HL-60 (cell line): ENCODE measurements at regions not wholly inside any gene's neighbourhood (a gene's known extent, or its start where the extent isn't known, plus 50 kb on each side); places are given as distances from the start of the nearest gene placed in this dataset.

Experiments
- DNase-seq, 2 experiments: peaks; one replicate each; pipeline ENCODE4 v3.0.0-alpha.2; 2010 to 2020; ENCODE audit warnings: low read depth in 1 of 2, low spot score in 1 of 2
- H3K27ac ChIP-seq: fragments of 250-450 bp; sonication (Bioruptor Pico); replicated peaks from 2 replicates; pipeline ENCODE4 v1.5.1; 2020; ENCODE audit warnings: mild to moderate bottlenecking, moderate library complexity
- H3K27me3 ChIP-seq: fragments of 250-450 bp; sonication (Bioruptor Pico); 2 replicates; pipeline ENCODE4 v1.5.1; 2021; ENCODE audit warnings: mild to moderate bottlenecking, moderate library complexity; ENCODE audit not compliant: insufficient read depth, poor library complexity, severe bottlenecking
- H3K4me3 ChIP-seq: replicated peaks from 2 replicates; pipeline ENCODE4 v1.5.1; 2011; ENCODE audit warnings: mild to moderate bottlenecking, control low read depth, low read length; ENCODE audit not compliant: insufficient read depth
- GABPA ChIP-seq: IDR thresholded peaks from 2 replicates; pipeline ENCODE4 v1.6.1; 2012; ENCODE audit warnings: low read depth
- POLR2AphosphoS5 ChIP-seq: IDR thresholded peaks from 2 replicates; pipeline ENCODE4 v1.6.1; 2012; ENCODE audit warnings: low read depth
- SPI1 ChIP-seq: IDR thresholded peaks from 2 replicates; pipeline ENCODE4 v1.6.1; 2012; ENCODE audit warnings: low read depth, mild to moderate bottlenecking, borderline replicate concordance
- TF ChIP-seq, protein P1 (sequence below): IDR thresholded peaks from 2 replicates; pipeline ENCODE4 v1.6.1; 2012; ENCODE audit warnings: low read depth; ENCODE audit not compliant: insufficient replicate concordance
- TF ChIP-seq, protein P2 (sequence below): IDR thresholded peaks from one replicate; pipeline ENCODE4 v1.5.1; 2011; ENCODE audit warnings: low read length, control low read depth, inconsistent platforms; ENCODE audit not compliant: insufficient read depth

DNA sequence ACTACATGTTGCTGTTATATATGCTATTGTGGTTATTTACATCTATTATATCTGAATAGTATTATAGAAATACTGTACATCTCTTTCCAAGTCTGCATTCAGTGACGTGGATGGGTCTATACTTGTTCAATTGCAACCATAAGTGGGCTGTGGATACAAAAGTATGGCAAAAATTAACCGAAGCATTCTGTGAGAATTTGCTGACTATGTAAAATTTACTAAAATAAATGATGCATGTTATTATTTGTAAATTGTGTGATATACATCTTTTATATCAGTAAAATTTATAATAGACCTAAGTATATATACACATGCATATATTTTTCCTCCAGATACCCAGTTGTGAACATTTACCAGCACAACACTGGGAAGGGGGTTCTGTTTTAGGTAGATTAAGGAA is 215.1 kb downstream of the NECTIN3 start:
- Histone ChIP-seq H3K27me3 (no peaks in the 10 kb centered on the region), H3K4me3 (no peak overlapping the region), H3K27ac (no peak overlapping the region)
- no peak for DNase-seq
- TF ChIP-seq, protein P1, sequence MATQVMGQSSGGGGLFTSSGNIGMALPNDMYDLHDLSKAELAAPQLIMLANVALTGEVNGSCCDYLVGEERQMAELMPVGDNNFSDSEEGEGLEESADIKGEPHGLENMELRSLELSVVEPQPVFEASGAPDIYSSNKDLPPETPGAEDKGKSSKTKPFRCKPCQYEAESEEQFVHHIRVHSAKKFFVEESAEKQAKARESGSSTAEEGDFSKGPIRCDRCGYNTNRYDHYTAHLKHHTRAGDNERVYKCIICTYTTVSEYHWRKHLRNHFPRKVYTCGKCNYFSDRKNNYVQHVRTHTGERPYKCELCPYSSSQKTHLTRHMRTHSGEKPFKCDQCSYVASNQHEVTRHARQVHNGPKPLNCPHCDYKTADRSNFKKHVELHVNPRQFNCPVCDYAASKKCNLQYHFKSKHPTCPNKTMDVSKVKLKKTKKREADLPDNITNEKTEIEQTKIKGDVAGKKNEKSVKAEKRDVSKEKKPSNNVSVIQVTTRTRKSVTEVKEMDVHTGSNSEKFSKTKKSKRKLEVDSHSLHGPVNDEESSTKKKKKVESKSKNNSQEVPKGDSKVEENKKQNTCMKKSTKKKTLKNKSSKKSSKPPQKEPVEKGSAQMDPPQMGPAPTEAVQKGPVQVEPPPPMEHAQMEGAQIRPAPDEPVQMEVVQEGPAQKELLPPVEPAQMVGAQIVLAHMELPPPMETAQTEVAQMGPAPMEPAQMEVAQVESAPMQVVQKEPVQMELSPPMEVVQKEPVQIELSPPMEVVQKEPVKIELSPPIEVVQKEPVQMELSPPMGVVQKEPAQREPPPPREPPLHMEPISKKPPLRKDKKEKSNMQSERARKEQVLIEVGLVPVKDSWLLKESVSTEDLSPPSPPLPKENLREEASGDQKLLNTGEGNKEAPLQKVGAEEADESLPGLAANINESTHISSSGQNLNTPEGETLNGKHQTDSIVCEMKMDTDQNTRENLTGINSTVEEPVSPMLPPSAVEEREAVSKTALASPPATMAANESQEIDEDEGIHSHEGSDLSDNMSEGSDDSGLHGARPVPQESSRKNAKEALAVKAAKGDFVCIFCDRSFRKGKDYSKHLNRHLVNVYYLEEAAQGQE = no peak
- TF ChIP-seq POLR2AphosphoS5 (no peak), SPI1 (no peak), GABPA (no peak)
- TF ChIP-seq, protein P2, sequence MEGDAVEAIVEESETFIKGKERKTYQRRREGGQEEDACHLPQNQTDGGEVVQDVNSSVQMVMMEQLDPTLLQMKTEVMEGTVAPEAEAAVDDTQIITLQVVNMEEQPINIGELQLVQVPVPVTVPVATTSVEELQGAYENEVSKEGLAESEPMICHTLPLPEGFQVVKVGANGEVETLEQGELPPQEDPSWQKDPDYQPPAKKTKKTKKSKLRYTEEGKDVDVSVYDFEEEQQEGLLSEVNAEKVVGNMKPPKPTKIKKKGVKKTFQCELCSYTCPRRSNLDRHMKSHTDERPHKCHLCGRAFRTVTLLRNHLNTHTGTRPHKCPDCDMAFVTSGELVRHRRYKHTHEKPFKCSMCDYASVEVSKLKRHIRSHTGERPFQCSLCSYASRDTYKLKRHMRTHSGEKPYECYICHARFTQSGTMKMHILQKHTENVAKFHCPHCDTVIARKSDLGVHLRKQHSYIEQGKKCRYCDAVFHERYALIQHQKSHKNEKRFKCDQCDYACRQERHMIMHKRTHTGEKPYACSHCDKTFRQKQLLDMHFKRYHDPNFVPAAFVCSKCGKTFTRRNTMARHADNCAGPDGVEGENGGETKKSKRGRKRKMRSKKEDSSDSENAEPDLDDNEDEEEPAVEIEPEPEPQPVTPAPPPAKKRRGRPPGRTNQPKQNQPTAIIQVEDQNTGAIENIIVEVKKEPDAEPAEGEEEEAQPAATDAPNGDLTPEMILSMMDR = no peak

DNA sequence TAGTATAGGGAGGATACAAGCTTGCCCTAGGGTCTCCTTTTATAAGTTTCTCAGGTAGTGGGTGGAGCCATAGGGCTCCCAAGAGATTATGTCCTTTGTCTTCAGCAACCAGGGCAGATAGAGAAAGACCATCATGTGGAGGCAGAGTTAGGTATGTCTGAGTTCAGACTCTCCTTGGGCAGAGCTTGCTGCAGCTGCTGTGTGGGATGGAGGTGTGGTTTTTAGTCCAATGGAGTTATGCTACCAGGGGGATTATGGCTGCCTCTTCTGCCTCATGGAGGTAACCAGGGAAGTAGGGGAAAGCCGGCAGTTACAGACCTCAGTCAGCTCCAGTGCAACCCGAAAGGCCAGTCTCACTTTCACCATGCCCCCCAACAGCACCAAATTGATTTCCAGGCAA is 220.5 kb downstream of the NECTIN3 start:
- H3K27ac ChIP-seq = no peak overlapping the region
- TF ChIP-seq, protein P2 = no peak
- TF ChIP-seq GABPA (no peak), SPI1 (no peak)
- H3K4me3 ChIP-seq = no peak overlapping the region
- DNase-seq = no peak
- no peaks in the 10 kb centered on the region for H3K27me3 ChIP-seq

DNA sequence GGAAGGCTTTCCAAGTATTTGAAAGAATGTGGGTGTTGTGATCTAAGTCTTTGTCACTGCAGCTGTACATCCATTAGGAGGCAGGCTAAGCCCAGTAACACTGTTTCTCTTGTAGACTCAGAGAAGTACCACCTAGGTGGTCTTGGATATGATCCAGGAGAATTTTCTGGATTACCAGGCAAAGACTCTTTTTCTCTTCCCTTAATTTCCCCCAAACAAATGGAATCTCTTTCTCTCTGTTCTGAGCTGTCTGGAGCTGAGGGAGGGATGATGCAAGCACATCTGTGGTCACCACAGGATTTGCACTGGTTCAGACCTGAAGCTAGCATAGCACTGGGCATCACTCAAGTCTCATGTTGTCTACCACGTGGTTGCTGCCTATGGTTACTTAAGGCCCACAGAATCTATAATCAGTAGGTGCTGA is 227.6 kb downstream of the NECTIN3 start:
- Histone ChIP-seq H3K27me3 (no peaks in the 10 kb centered on the region), H3K27ac (no peak overlapping the region), H3K4me3 (no peak overlapping the region)
- DNase-seq = no peak
- TF ChIP-seq, protein P1 = no peak
- TF ChIP-seq SPI1 (no peak), GABPA (no peak), POLR2AphosphoS5 (no peak)
- TF ChIP-seq, protein P2 = no peak

DNA sequence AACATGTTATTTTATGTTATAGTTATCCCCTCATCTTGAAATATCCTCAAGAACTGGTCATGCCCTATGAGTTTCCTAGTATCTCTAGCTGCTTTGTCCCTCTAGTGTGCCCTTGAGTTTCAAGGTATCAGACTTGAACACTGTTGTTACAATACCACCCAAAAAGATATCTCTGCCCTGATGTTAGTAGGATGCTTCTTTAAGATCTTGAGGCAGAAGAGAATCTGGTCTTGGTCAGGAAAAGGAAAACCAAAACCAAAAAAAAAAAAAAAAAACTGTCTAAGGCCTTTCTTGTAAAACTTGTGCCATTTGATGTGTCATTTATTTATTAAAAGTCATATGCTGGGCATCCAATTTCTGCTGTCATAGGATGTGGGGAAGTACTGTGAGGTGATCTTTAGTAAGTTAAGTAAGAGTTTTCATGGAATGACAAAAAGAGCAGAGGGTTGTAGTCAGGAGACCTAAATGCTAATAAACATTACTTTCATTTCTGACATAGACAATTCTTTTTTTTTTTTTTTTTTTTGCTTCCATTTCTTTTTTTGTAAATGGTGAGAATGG is 229.7 kb downstream of the NECTIN3 start:
- TF ChIP-seq, protein P1 = no peak
- Histone ChIP-seq H3K27ac (no peak overlapping the region), H3K4me3 (no peak overlapping the region), H3K27me3 (no peaks in the 10 kb centered on the region)
- no peak for DNase-seq
